ENCODE measurements at regions not wholly inside any gene's neighbourhood (a gene's known extent, or its start where the extent isn't known, plus 50 kb on each side); places are given as distances from the start of the nearest gene placed in this dataset.
"Not testable (repeated sequence)": the region's sequence is repeated elsewhere in the genome, so short reads cannot be mapped to it uniquely, and the experiment has no call there.

DNA sequence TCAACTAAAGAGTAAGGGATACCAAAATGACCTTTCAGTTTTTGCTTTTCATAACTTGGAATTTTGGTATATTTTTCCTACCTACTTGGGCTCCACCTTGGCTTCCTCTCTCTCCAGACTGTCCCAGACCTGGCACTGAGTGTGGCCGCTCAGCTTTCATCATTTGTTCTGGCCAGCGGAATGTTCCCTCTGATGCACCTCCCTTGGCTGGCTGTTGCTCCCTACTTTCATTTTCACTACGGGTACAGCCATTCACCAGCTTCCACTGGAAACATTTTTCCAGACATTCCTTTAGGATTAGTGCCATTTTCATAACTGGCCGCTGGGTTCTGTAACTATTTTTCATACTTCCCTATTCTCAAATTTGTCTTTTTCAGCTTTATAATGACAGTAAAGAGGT, 487.4 kb downstream of the TENT5A start:
- DNase-seq (ENCODE audit: low read depth in 1 of 2, low spot score in 1 of 2), result peak in 1 of 2 experiments; percentile 2
- ATAC-seq, result no peak
- WGBS (ENCODE audit: missing lambda C conversion rate), result 3% methylated on average over 4 of the region's 4 CpGs
- TF ChIP-seq RCOR1 (IDR thresholded peaks at IDR 0.05; ENCODE audit: low read depth, low read length), result no peak
- no peak for TF ChIP-seq ELK1 (IDR thresholded peaks at IDR 0.05; ENCODE audit: low read depth, low read length)
- Histone ChIP-seq H3K4me3 (no peak overlapping the region), H3K4me2 (peak overlapping the region; percentile 39; the same call in 2 of the 3 replicates), H3K4me1 (no peaks in the 10 kb centered on the region), H3K9me3 (no peaks in the 10 kb centered on the region), H3K27ac (no peak overlapping the region)
- ChIA-PET CTCF (no interaction called here), POLR2A (interaction anchor here (0.6 kb wide), 1 partner anchor 628 kb away, joined by 3 read pairs; no protein-coding TSS in a partner anchor)
- FAIRE-seq, result no peak

DNA sequence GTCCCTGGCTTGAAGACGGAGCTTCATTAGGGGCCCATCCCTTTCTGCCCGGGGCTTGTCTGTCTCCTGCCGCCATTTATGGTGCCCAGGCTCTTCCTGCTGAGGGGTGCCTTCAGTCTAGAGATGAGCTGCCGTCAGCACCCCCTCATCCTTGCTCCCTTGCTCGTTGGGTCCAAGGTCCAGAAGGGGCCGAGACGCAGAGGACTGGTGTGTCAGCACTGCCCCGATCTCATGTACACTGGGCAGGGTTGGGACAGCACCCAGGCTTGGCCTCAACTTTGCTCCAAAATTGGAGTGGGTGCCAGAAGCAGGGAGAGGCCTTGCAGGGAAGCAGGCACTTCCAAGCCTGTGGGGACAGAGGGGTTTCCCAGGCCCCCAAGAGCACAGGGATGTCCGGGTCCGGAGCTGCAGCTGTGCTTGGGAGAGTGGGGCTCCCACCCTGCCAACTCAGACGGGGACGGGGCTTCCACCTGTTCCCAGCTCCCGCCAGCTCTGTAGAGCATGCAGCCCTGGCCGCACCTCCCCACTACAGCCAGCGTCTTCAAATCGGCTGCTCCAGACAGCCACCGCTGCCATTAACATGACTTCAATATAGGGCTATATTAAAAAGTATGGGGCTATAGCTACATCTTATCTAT, 488.8 kb downstream of the TENT5A start:
- no peak for TF ChIP-seq HDAC2 (IDR thresholded peaks at IDR 0.05)
- Histone ChIP-seq H3K4me2 (no peak overlapping the region), H3K4me3 (no peak overlapping the region), H3K27ac (no peak overlapping the region), H3K9me3 (no peaks in the 10 kb centered on the region), H3K4me1 (no peaks in the 10 kb centered on the region)
- ChIA-PET POLR2A (no interaction called here), CTCF (no interaction called here)
- FAIRE-seq, result no peak
- DNase-seq (ENCODE audit: low read depth in 1 of 2, low spot score in 1 of 2), result no peak
- 94% methylated on average over 3 of the region's 17 CpGs for WGBS (ENCODE audit: missing lambda C conversion rate)
- no peak for ATAC-seq

DNA sequence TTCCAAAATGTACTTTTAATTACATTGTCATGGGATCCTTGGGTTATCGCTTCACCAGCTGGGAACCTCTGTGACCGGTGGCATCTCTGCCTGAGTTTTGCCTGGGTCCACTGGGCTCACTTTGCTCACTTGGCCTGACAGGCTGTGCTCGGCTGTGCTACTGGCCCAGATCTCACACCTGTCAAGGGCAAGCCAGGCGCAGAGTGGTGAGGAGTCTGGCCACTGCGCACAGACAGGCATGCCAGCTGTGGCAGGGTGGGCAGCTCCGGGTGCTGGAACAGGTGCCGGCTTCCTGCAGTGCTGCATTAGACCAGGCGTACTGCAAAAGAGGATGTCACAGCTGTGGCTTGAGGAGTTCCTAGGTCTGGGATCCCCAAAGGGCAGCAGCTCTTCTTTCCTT, 489.8 kb downstream of the TENT5A start:
- WGBS (ENCODE audit: missing lambda C conversion rate), result 69% methylated on average over 8 of the region's 8 CpGs
- POLR2A ChIA-PET, result no interaction called here
- FAIRE-seq, result no peak

GRCh38 chr6:81256223-81256622, 496.3 kb downstream of the TENT5A start:
- H3K4me3 ChIP-seq; H3K9me3 ChIP-seq; ATAC-seq; CTCF ChIA-PET; H3K4me1 ChIP-seq; H3K4me2 ChIP-seq; FAIRE-seq; POLR2A ChIA-PET; H3K27ac ChIP-seq; DNase-seq (ENCODE audit: low read depth in 1 of 2, low spot score in 1 of 2): not testable (repeated sequence)
- 44% methylated on average over 6 of the region's 6 CpGs for WGBS (ENCODE audit: missing lambda C conversion rate)
- TF ChIP-seq ZC3H11A (IDR thresholded peaks at IDR 0.05), result peak; percentile 35

More for the DNA sequence above, 489.8 kb downstream of the TENT5A start:
- no peak for ATAC-seq
- TF ChIP-seq POLR2AphosphoS2 (conservative IDR thresholded peaks at IDR 0.05; ENCODE audit: low read length) (no peak), SMC3 (IDR thresholded peaks at IDR 0.05) (no peak), CEBPB (IDR thresholded peaks at IDR 0.05) (no peak), POLR2A (IDR thresholded peaks at IDR 0.05; ENCODE audit: low read length) (no peak), RCOR1 (IDR thresholded peaks at IDR 0.05; ENCODE audit: low read depth, low read length) (no peak), ZNF302 (CRISPR knock-in tag; IDR thresholded peaks at IDR 0.05) (no peak)
- Histone ChIP-seq H3K4me1 (no peaks in the 10 kb centered on the region), H3K4me3 (no peak overlapping the region), H3K27ac (no peak overlapping the region), H3K4me2 (no peak overlapping the region), H3K9me3 (no peaks in the 10 kb centered on the region)
- no peak for DNase-seq (ENCODE audit: low read depth in 1 of 2, low spot score in 1 of 2)
- CTCF ChIA-PET, result no interaction called here

- Histone ChIP-seq H3K9me3 (no peaks in the 10 kb centered on the region), H3K4me2 (no peak overlapping the region), H3K4me1 (no peaks in the 10 kb centered on the region), H3K27ac (no peak overlapping the region), H3K4me3 (no peak overlapping the region)
- POLR2A ChIA-PET, result no interaction called here
- ATAC-seq (no peak), FAIRE-seq (no peak), DNase-seq (ENCODE audit: low read depth in 1 of 2, low spot score in 1 of 2) (no peak)
- TF ChIP-seq HOXB5 (CRISPR knock-in tag; IDR thresholded peaks at IDR 0.05) (no peak), RCOR1 (IDR thresholded peaks at IDR 0.05; ENCODE audit: low read depth, low read length) (no peak), HES2 (IDR thresholded peaks at IDR 0.05) (no peak), PBX3 (IDR thresholded peaks at IDR 0.05) (no peak), POLR2A (IDR thresholded peaks at IDR 0.05; ENCODE audit: low read length) (no peak), RFX5 (IDR thresholded peaks at IDR 0.05) (no peak), CHD2 (IDR thresholded peaks at IDR 0.05; ENCODE audit: low read length, partially characterized antibody) (no peak), GATA3 (IDR thresholded peaks at IDR 0.05; ENCODE audit: borderline replicate concordance) (no peak)
- TF ChIP-seq, protein P1, sequence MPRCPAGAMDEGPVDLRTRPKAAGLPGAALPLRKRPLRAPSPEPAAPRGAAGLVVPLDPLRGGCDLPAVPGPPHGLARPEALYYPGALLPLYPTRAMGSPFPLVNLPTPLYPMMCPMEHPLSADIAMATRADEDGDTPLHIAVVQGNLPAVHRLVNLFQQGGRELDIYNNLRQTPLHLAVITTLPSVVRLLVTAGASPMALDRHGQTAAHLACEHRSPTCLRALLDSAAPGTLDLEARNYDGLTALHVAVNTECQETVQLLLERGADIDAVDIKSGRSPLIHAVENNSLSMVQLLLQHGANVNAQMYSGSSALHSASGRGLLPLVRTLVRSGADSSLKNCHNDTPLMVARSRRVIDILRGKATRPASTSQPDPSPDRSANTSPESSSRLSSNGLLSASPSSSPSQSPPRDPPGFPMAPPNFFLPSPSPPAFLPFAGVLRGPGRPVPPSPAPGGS (IDR thresholded peaks at IDR 0.05), result no peak
- CTCF ChIA-PET, result no interaction called here
These were observed 498.7 kb downstream of the TENT5A start for GRCh38 chr6:81253821-81254220.
